Heart left ventricle (tissue), 16 donors: ENCODE measurements at regions not wholly inside any gene's neighbourhood (a gene's known extent, or its start where the extent isn't known, plus 50 kb on each side); places are given as distances from the start of the nearest gene placed in this dataset.

Experiments used
- ATAC-seq, 4 donors: fragments of 200-7000 bp; cut with Tn5 transposase; one replicate each; pipeline ENCODE4 v1.9.1; 2020 to 2022; ENCODE audit warnings: moderate library complexity in 4 of 4, mild to moderate bottlenecking in 3 of 4, moderate number of reproducible peaks in 1 of 4
- DNase-seq, 5 donors: peaks; one replicate each; pipeline ENCODE4 v3.0.0-alpha.2; 2020
- H3K27ac ChIP-seq, 12 donors: fragments of 200-600 bp; sonication (generic) in 4 of 12; one replicate each; pipeline versions ENCODE4 v1.5.0 to v1.8.0; 2016 to 2022; ENCODE audit warnings: mild to moderate bottlenecking in 2 of 12
- H3K27me3 ChIP-seq, 9 donors: fragments of 200-600 bp; sonication (generic) in 2 of 9; one replicate each; pipeline versions ENCODE4 v1.5.1 to v1.8.0; 2016 to 2022; ENCODE audit warnings: mild to moderate bottlenecking in 3 of 9
- H3K36me3 ChIP-seq, 9 donors: fragments of 200-600 bp; sonication (generic) in 2 of 9; one replicate each; pipeline versions ENCODE4 v1.5.0 to v1.8.0; 2018 to 2022; ENCODE audit warnings: mild to moderate bottlenecking in 2 of 9
- H3K4me1 ChIP-seq, 12 donors: fragments of 200-600 bp; sonication (generic) in 4 of 12; one replicate each; pipeline versions ENCODE4 v1.5.0 to v1.8.0; 2016 to 2022; ENCODE audit warnings: mild to moderate bottlenecking in 3 of 12
- H3K4me3 ChIP-seq, 12 donors: fragments of 200-600 bp; sonication (generic) in 4 of 12; one replicate each; pipeline versions ENCODE4 v1.5.0 to v1.8.0; 2017 to 2022; ENCODE audit warnings: mild to moderate bottlenecking in 9 of 12, moderate library complexity in 4 of 12
- H3K9me3 ChIP-seq, 12 donors: fragments of 200-600 bp; sonication (generic) in 4 of 12; one replicate each; pipeline versions ENCODE4 v1.5.0 to v1.8.0; 2016 to 2022; ENCODE audit warnings: mild to moderate bottlenecking in 1 of 12
- CTCF ChIP-seq, 12 donors: fragments of 200-600 bp; sonication (generic) in 4 of 12; IDR thresholded peaks; one replicate each; pipeline versions ENCODE4 v1.5.0 to v1.8.0; 2018 to 2022; ENCODE audit warnings: antibody characterized with exemption in 12 of 12, mild to moderate bottlenecking in 5 of 12
- POLR2A ChIP-seq, 2 donors: fragments of 450-650 bp; IDR thresholded peaks; one replicate each; pipeline ENCODE4 v1.6.1; 2017; ENCODE audit warnings: antibody characterized with exemption in 2 of 2, mild to moderate bottlenecking in 2 of 2, moderate library complexity in 2 of 2
- WGBS, 4 donors: extraction: QIAGEN DNeasy Blood & Tissue Kit in 2 of 4; methylation state at CpG; one replicate each; pipeline versions ENCODE4 v1.1.5 to v1.1.7; 2013 to 2018; 5-methylcytosine and 5-hydroxymethylcytosine counted together
- intact Hi-C, 10 donors: fragments of 100-400 bp; cut with DNase I; formaldehyde crosslinking; loops; one replicate each; pipeline versions ENCODE4 v1.11.1 to v1.14.2; 2022
- donor health status: ischemic (EF 13 %, LVEDD 7.1; RV severe dilation, severe dysfunction).
- donor health status: healthy with polysubstance abuse.
- donor health status: DM: no; HTN: yes; CAD: no.
- donor health status: DM: no; HTN: no; CAD: no.
- donor health status: ischemic (EF 25% LVEDD 6.9; RV normal size, moderate dysfunction).
- donor health status: ischemic (EF 25% LVEDD 5.7; RV mildly dilated, moderate dysfunction).
- donor health status: healthy.
- donor health status: DM: yes; HTN: yes; CAD: no.
- donor health status: ischemic (EF 35%, LVEDD 5.7; RV mildly dilated, moderate dysfunction).
- donor health status: nonischemic (EF 11% LVEDD 7.7; RV severe dilation, severe dysfunction).
- donor health status: DM: yes; HTN: yes; CAD: no.
- donor health status: PGD.
- donor health status: ischemic (EF 29% LVEDD 5.4; RV normal size, mild dysfunction).
- donor health status: nonischemic (EF 23%, LVEDD 6.1; RV moderate dilation, normal function).

- DNase-seq (no peak), ATAC-seq (no peak)
- no peaks in the 10 kb centered on the region for H3K36me3 ChIP-seq
- H3K27ac ChIP-seq, result no peak overlapping the region
- no peaks in the 10 kb centered on the region for H3K4me1 ChIP-seq
- TF ChIP-seq CTCF (IDR thresholded peaks at IDR 0.05), result no peak
- 84 to 87% (median 86%) methylated on average over 11 of the region's 11 CpGs for WGBS, 4 donors
- no peaks in the 10 kb centered on the region for H3K27me3 ChIP-seq
- no peak overlapping the region for H3K4me3 ChIP-seq
- intact Hi-C loops, result no loop called here
- no peaks in the 10 kb centered on the region for H3K9me3 ChIP-seq
These were observed 52.7 kb upstream of the ERCC6L2 start for GRCh38 chr9:95822583-95823431.

- 90 to 97% (median 93%) methylated on average over 3 of the region's 3 CpGs for WGBS, 4 donors
- ATAC-seq (no peak), DNase-seq (no peak)
- intact Hi-C loops, result no loop called here
- H3K27ac ChIP-seq, result no peak overlapping the region
- TF ChIP-seq CTCF (IDR thresholded peaks at IDR 0.05) (no peak), POLR2A (IDR thresholded peaks at IDR 0.05) (no peak)
- H3K9me3 ChIP-seq, result no peaks in the 10 kb centered on the region
- H3K4me3 ChIP-seq, result no peak overlapping the region
- H3K36me3 ChIP-seq, result no peaks in the 10 kb centered on the region
- no peaks in the 10 kb centered on the region for H3K4me1 ChIP-seq
- H3K27me3 ChIP-seq, result no peaks in the 10 kb centered on the region
These were observed 53.5 kb upstream of the ERCC6L2 start for GRCh38 chr9:95822015-95822414.

- TF ChIP-seq CTCF (IDR thresholded peaks at IDR 0.05) (no peak), POLR2A (IDR thresholded peaks at IDR 0.05) (no peak)
- H3K36me3 ChIP-seq, result no peaks in the 10 kb centered on the region
- WGBS, 4 donors, result 92 to 95% (median 94%) methylated on average over 8 of the region's 8 CpGs
- no peak overlapping the region for H3K27ac ChIP-seq
- DNase-seq (no peak), ATAC-seq (no peak)
- no peak overlapping the region for H3K4me3 ChIP-seq
- no peaks in the 10 kb centered on the region for H3K4me1 ChIP-seq
- intact Hi-C loops, result no loop called here
- H3K9me3 ChIP-seq, result no peaks in the 10 kb centered on the region
- no peaks in the 10 kb centered on the region for H3K27me3 ChIP-seq
These were observed 55.4 kb upstream of the ERCC6L2 start for GRCh38 chr9:95820074-95820473.

GRCh38 chr9:95819636-95820035 lies 55.9 kb upstream of the ERCC6L2 start:
- intact Hi-C loops, result no loop called here
- no peak overlapping the region for H3K27ac ChIP-seq
- ATAC-seq (no peak), DNase-seq (no peak)
- no peaks in the 10 kb centered on the region for H3K36me3 ChIP-seq
- no peaks in the 10 kb centered on the region for H3K9me3 ChIP-seq
- 70 to 82% (median 76%) methylated on average over 10 of the region's 10 CpGs for WGBS, 4 donors
- no peaks in the 10 kb centered on the region for H3K27me3 ChIP-seq
- H3K4me1 ChIP-seq, result no peaks in the 10 kb centered on the region
- TF ChIP-seq POLR2A (IDR thresholded peaks at IDR 0.05), result no peak
- TF ChIP-seq CTCF (IDR thresholded peaks at IDR 0.05), result no peak
- no peak overlapping the region for H3K4me3 ChIP-seq
